ENCODE measurements at regions not wholly inside any gene's neighbourhood (a gene's known extent, or its start where the extent isn't known, plus 50 kb on each side); places are given as distances from the start of the nearest gene placed in this dataset.

DNA sequence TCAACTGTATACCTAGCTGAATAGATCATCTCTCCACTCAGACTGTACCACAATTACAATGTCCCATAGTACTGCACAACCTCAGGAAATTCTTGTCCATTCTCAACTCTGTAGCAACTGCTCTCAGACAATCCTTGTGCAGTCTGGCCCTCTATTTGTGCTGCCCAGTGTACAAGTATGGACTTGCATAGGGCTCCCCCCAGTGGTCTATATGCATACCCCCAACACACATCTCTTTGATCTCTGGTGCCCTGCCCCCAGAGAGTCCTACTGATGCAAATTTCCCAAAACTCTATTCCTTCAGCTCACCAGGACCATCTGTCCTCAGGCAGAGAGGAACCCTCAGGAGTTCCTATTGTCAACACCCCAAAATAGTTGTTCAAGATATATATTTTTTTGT, 205.3 kb downstream of the SLCO4C1 start:
- FAIRE-seq (no peak), DNase-seq (ENCODE audit: low read depth, low spot score) (no peak)
- intact Hi-C loops (cut with micrococcal nuclease): no loop called here
- TF ChIP-seq MYC (IDR thresholded peaks at IDR 0.05; ENCODE audit: low read depth, low read length) (no peak), EZH2 (IDR thresholded peaks at IDR 0.05; ENCODE audit: borderline replicate concordance, low read depth, low read length, severe bottlenecking) (no peak), JUN (IDR thresholded peaks at IDR 0.05; ENCODE audit: borderline replicate concordance, insufficient read depth, insufficient read length, low read depth) (no peak)
- POLR2A ChIA-PET: no interaction called here
- H3K4me3 ChIP-seq (replicated peaks in 1 of 3; ENCODE audit: insufficient read depth in 1 of 3, low read depth in 1 of 3, low read length in 3 of 3): no peak overlapping the region
- no peaks in the 10 kb centered on the region for H3K27me3 ChIP-seq (ENCODE audit: control insufficient read depth in 2 of 2, insufficient read depth in 2 of 2, low read length in 2 of 2)
- H3K27ac ChIP-seq (ENCODE audit: insufficient read depth, low read depth, low read length): no peak overlapping the region
- CTCF ChIA-PET: interaction anchor here (0.7 kb wide), 1 partner anchor 149 kb away, joined by 3 read pairs; no protein-coding TSS in a partner anchor
- dilution Hi-C loops (cut with MboI; ENCODE audit: extremely low pct_ligation_motif_present, low sequenced_read_pairs): no loop called here
- H3K79me2 ChIP-seq (ENCODE audit: control insufficient read depth, insufficient read depth, low read length): no peaks in the 10 kb centered on the region
- no peaks in the 10 kb centered on the region for H3K9me1 ChIP-seq (replicated peaks; ENCODE audit: control insufficient read depth, extremely low read depth, insufficient read depth, low read length)
- no TSS peak for BruUV-seq (replicated peaks)
- no peaks in the 10 kb centered on the region for H4K20me1 ChIP-seq (replicated peaks; ENCODE audit: control insufficient read depth, extremely low read depth, insufficient read depth, low read length)
- H2AFZ ChIP-seq (ENCODE audit: low read depth, low read length): no peak overlapping the region
- H3K9me3 ChIP-seq (replicated peaks; ENCODE audit: control insufficient read depth, insufficient read depth, low read length): no peaks in the 10 kb centered on the region
- H3K4me2 ChIP-seq (ENCODE audit: insufficient read depth, low read length): no peak overlapping the region
- no peaks in the 10 kb centered on the region for H3K4me1 ChIP-seq (ENCODE audit: control insufficient read depth, extremely low read depth, insufficient read depth, low read length)
- H3K9ac ChIP-seq (replicated peaks; ENCODE audit: extremely low read depth, insufficient read depth, low read length): no peak overlapping the region
- H3K36me3 ChIP-seq (ENCODE audit: control insufficient read depth in 2 of 2, extremely low read depth in 1 of 2, insufficient read depth in 2 of 2, low read length in 2 of 2): no peaks in the 10 kb centered on the region

DNA sequence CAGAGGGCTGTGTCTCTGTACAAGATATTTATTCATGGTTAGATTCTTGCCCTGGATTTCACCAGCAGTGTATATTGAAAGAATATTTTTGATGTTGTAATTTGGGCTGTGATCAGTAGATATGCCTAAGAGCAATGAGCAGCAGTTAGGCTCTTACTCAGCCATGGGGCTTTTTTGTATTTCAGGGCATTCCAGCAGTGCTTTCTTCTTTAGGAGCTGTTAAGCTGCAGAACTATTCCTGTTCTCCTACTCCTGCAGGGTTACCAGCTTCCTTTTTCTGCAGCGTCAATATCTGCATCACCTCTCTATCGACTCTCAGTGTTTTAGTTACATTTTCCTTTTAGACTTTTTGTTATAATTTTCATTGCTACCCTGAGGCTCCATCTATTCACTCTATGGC, 206.2 kb downstream of the SLCO4C1 start:
- H3K4me1 ChIP-seq (ENCODE audit: control insufficient read depth, extremely low read depth, insufficient read depth, low read length): no peaks in the 10 kb centered on the region
- TF ChIP-seq, protein P1, sequence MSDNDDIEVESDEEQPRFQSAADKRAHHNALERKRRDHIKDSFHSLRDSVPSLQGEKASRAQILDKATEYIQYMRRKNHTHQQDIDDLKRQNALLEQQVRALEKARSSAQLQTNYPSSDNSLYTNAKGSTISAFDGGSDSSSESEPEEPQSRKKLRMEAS (IDR thresholded peaks at IDR 0.05; ENCODE audit: insufficient read depth, insufficient read length): no peak
- TF ChIP-seq GATA2 (IDR thresholded peaks at IDR 0.05; ENCODE audit: insufficient read depth, insufficient read length, low read depth, low read length) (no peak), MYC (IDR thresholded peaks at IDR 0.05; ENCODE audit: low read depth, low read length) (no peak), POLR2A (IDR thresholded peaks at IDR 0.05; ENCODE audit: low read depth, low read length) (no peak), FOS (IDR thresholded peaks at IDR 0.05; ENCODE audit: borderline replicate concordance, insufficient read depth, low read length) (no peak), POLR2AphosphoS5 (IDR thresholded peaks at IDR 0.05; ENCODE audit: insufficient read depth, low read depth, low read length) (no peak)
- TF ChIP-seq, protein P2, sequence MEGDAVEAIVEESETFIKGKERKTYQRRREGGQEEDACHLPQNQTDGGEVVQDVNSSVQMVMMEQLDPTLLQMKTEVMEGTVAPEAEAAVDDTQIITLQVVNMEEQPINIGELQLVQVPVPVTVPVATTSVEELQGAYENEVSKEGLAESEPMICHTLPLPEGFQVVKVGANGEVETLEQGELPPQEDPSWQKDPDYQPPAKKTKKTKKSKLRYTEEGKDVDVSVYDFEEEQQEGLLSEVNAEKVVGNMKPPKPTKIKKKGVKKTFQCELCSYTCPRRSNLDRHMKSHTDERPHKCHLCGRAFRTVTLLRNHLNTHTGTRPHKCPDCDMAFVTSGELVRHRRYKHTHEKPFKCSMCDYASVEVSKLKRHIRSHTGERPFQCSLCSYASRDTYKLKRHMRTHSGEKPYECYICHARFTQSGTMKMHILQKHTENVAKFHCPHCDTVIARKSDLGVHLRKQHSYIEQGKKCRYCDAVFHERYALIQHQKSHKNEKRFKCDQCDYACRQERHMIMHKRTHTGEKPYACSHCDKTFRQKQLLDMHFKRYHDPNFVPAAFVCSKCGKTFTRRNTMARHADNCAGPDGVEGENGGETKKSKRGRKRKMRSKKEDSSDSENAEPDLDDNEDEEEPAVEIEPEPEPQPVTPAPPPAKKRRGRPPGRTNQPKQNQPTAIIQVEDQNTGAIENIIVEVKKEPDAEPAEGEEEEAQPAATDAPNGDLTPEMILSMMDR (IDR thresholded peaks at IDR 0.05; ENCODE audit: extremely low read depth in 1 of 2, insufficient read depth in 1 of 2, low read depth in 1 of 2, low read length in 2 of 2): no peak
- POLR2A ChIA-PET: no interaction called here
- DNase-seq (ENCODE audit: low read depth, low spot score) (no peak), FAIRE-seq (no peak)
- H3K9me3 ChIP-seq (replicated peaks; ENCODE audit: control insufficient read depth, insufficient read depth, low read length): no peaks in the 10 kb centered on the region
- no peak overlapping the region for H3K4me3 ChIP-seq (replicated peaks in 1 of 3; ENCODE audit: insufficient read depth in 1 of 3, low read depth in 1 of 3, low read length in 3 of 3)
- no peak overlapping the region for H3K9ac ChIP-seq (replicated peaks; ENCODE audit: extremely low read depth, insufficient read depth, low read length)
- intact Hi-C loops (cut with micrococcal nuclease) (no loop called here), dilution Hi-C loops (cut with MboI; ENCODE audit: extremely low pct_ligation_motif_present, low sequenced_read_pairs) (no loop called here)
- CTCF ChIA-PET: no interaction called here
- H2AFZ ChIP-seq (ENCODE audit: low read depth, low read length): no peak overlapping the region
- H3K36me3 ChIP-seq (ENCODE audit: control insufficient read depth in 2 of 2, extremely low read depth in 1 of 2, insufficient read depth in 2 of 2, low read length in 2 of 2): no peaks in the 10 kb centered on the region
- H3K4me2 ChIP-seq (ENCODE audit: insufficient read depth, low read length): no peak overlapping the region
- no peak overlapping the region for H3K27ac ChIP-seq (ENCODE audit: insufficient read depth, low read depth, low read length)
- H3K79me2 ChIP-seq (ENCODE audit: control insufficient read depth, insufficient read depth, low read length): no peaks in the 10 kb centered on the region
- no peaks in the 10 kb centered on the region for H4K20me1 ChIP-seq (replicated peaks; ENCODE audit: control insufficient read depth, extremely low read depth, insufficient read depth, low read length)
- no peaks in the 10 kb centered on the region for H3K9me1 ChIP-seq (replicated peaks; ENCODE audit: control insufficient read depth, extremely low read depth, insufficient read depth, low read length)
- H3K27me3 ChIP-seq (ENCODE audit: control insufficient read depth in 2 of 2, insufficient read depth in 2 of 2, low read length in 2 of 2): no peaks in the 10 kb centered on the region
- BruUV-seq (replicated peaks): no TSS peak
